ENCODE measurements at regions not wholly inside any gene's neighbourhood (a gene's known extent, or its start where the extent isn't known, plus 50 kb on each side); places are given as distances from the start of the nearest gene placed in this dataset.

DNA sequence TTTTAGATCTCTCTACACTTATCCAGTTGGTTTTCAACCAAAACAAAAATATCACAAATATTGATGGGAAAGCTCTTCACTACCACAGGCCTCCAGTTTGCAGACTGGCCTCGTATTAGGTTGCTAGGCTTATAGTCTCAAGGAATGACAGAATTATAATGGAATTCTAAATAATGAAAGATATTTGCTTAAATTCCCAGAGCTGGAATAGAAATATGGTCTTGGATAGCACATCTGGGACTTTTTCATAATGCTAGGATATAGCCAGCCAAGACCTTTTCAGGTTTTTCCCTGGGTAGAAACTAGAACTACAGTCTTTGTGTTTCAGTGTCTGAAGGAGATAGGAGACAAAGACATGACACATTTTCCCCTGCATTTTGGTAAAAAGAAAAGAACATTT is 121.9 kb upstream of the STAC start:
- DNase-seq (ENCODE audit: low read depth, low spot score) = no peak

GRCh38 chr3:36259580-36259979 is 120.7 kb upstream of the STAC start:
- no peak for DNase-seq (ENCODE audit: low read depth, low spot score)

DNA sequence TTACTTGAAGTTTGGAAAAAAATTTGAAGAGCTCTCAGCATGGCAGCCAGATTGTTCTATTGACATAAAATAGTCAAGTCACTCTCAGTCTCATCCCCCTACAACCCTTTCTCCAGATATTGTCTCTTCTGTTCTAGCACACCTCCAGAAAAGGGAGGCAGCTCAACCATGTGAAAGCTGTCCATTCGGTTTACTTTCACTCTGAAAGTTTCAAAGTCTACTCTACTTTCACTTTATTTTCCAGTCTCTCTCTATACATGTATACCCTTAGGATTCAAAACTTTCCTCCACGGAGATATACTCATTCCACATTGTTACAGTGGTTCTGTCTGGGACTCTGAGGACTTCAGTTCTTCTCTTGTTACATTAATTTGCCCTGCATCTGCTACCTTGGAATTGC is 111.0 kb upstream of the STAC start:
- no peak for DNase-seq (ENCODE audit: low read depth, low spot score)

DNA sequence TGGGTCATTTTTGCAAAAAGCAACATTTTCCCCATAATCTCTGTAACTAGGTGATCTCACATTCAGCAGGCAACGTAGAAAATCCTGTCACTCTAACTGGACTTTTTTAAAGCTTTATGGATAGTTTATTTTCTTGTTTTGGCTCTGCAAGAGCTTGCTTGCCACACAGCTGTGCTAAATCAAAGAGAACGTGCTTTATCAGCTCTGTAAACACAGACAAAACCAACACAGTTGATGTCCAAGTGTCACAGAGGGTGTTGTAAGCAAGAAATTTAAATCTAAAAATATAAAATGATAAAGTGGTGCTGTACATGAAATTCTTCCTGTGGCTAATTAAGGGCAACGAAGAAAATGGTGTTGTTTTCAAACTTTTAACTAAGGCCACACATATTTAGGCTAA is 97.5 kb upstream of the STAC start:
- no peak for DNase-seq (ENCODE audit: low read depth, low spot score)

DNA sequence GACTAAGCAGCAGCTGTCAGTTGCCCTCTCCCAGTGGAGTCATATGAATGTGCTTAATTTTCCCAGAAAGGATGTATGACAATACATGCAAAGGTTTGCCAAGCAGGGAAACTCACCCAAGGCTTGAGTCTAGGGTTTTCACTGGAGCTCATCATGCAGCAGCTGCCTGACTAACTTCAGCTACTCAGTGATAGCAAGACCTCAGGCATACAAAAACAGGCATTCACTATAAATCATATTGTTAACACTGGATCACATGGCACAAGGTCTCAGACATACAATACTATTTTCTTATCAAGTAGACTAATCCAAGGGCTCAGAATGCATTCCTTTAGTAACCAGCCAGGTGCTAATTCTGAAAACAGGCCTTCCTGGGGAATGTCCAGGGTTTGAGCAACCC is 85.0 kb upstream of the STAC start:
- no peak for DNase-seq (ENCODE audit: low read depth, low spot score)

DNA sequence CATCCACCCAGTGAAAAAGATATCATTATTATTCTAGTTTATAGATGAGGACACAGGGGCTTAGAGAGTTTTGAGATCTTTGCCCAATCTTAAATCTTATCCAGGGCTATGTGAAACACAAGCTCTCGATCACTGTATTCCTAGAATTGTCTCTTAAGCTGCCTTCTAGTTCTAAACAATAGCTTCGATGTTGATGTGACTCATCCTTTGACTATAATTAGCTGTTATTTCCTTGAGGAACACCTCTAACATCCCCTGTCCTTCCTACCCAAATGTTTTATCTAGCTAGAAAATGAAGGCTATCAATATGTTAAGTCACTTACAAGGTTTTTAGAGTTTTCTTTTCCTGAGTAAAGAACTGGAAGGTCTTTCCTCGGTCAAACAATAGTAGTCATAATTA is 83.1 kb upstream of the STAC start:
- DNase-seq (ENCODE audit: low read depth, low spot score) = no peak

GRCh38 chr3:36298188-36298587 is 82.1 kb upstream of the STAC start:
- no peak for DNase-seq (ENCODE audit: low read depth, low spot score)

GRCh38 chr3:36302158-36302509 is 78.2 kb upstream of the STAC start:
- no peak for DNase-seq (ENCODE audit: low read depth, low spot score)

GRCh38 chr3:36302626-36303025 is 77.7 kb upstream of the STAC start:
- DNase-seq (ENCODE audit: low read depth, low spot score) = no peak

- DNase-seq (ENCODE audit: low read depth, low spot score) = no peak
Observed at GRCh38 chr3:36303286-36303685, 77.0 kb upstream of the STAC start.

DNA sequence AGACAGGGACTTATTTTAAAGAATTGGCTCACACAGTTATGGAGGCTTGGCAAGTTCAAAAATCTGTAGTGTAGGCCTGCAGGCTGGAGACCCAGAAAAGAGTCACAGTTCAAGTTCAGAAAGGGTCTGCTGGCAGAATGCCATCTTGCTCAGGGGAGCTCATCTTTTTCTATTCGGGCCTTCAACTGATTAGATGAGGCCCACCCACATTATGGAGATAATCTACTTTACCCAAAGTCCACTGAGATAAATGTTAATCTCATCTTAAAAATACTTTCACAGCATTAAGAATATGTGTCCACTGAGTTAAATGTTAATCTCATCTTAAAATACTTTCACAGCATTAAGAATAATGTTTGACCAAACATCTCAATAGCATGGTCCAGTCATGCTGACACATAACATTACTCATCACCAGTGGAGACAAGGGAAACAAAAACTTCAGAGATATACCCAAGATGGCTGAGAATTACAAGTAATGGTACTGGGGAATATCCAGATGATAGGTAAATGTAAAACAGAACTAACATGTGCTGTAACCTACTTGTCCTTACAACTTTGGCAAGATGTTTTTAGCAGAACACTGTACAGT is 74.3 kb upstream of the STAC start:
- DNase-seq (ENCODE audit: low read depth, low spot score) = no peak

- no peak for DNase-seq (ENCODE audit: low read depth, low spot score)
Observed at GRCh38 chr3:36309092-36309491, 71.2 kb upstream of the STAC start.

GRCh38 chr3:36312351-36312750 is 68.0 kb upstream of the STAC start:
- no peak for DNase-seq (ENCODE audit: low read depth, low spot score)

DNA sequence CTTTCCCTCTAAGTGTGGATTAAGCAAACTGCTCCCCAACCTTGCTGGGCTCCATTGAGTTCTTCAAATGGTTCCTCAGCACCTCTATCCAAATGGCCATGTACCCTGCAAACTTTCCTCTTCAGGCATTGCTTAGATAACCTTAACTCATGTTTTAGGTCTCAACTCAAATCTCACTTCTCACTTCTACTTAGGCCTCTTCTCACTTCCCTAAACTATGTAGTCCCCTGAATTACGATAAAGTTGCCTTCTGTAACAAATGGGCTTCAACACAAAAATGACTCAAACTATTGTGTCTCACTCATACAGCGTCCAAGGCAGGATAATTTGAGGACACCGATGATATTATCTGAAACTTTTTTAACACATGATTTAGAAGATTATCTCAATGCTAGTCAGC is 62.4 kb upstream of the STAC start:
- no peak for DNase-seq (ENCODE audit: low read depth, low spot score)

DNA sequence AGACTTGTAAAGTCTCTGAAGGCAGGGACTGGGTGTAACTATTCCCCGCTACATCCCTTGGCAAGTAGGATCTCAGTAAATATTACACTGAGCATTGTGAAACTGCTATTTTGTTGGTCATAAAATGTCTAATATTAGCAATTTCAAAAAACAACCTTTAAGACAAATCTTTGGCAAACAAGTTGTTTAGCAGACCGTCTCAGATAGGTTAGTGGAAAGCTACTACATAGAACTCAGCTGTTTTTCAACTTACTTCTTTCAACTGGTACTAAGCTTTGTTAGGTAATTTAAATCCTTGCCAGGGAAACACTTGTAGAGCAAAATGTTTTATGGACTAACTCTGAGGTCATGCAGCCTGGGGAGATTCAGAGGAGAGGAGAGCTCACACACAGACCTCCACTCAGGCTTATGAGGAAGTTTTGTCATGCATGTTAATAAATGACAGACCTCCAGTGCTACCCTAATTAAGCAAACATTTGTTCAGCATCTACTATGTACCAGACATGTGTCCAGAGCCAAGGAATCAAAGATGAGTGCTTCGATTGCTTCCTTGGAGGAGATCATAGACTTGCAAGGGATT is 61.6 kb upstream of the STAC start:
- no peak for DNase-seq (ENCODE audit: low read depth, low spot score)

DNA sequence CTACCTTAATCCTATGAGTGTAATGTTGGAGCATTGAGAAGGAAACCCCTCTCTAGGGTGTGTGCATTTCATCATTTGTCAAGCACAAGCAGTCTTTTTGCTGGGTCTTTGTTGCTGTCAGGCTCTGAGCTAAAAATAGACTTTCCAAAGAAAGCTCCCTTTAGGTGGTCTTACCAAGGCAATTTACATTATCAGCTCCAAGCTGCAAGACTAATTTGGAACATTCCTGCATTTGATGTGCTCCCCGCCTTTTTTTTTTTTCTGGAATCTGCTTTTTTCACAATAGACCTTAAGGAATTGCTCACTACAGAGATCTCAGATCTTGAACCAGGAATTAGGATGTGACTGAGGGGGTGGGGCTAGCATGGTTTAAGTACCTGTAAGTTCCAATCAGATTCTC is 60.6 kb upstream of the STAC start:
- no peak for DNase-seq (ENCODE audit: low read depth, low spot score)
